PC-9 (cell line): ENCODE measurements at regions not wholly inside any gene's neighbourhood (a gene's known extent, or its start where the extent isn't known, plus 50 kb on each side); places are given as distances from the start of the nearest gene placed in this dataset.

Source experiments
- CTCF ChIP-seq: fragments of 200-600 bp; sonication (generic); conservative IDR thresholded peaks from 2 replicates; pipeline ENCODE4 v1.6.1; 2017; ENCODE audit warnings: mixed run types, antibody characterized with exemption, mild to moderate bottlenecking, moderate library complexity
- EZH2 ChIP-seq: fragments of 200-600 bp; sonication (generic); IDR thresholded peaks from 2 replicates; pipeline ENCODE4 v1.8.0; 2017; ENCODE audit warnings: antibody characterized with exemption, low read depth

DNA sequence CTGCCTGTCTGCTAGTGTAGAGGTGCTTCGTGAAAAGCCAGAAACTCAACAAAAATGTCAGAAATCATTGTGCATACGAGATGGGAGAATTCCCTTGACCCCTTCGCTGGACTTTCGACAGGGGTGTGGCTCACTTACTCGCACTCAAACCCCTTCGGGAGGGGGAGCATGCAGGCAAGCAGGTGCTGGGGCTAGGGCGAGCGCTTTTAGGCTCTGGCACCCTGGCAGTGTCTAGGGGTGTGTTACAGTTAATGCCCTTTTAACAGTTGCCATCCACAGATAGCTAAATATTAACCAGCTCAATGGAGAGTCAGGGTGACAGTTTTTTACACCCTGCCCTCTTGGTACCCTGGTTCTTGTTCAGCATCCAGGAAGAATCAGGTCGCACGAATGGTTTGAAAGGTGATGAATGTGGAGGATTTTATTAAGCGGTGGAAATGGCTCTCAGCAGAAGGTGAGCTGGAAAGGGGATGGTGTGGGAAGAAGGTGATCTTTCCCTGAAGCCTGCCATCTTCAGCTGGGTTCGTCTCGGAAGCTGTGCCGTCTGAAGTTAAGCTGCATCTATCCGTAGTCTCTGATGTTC is 59.6 kb upstream of the SHANK2 start:
- no peak for TF ChIP-seq CTCF
- TF ChIP-seq EZH2 = no peak
